Brain microvascular endothelial cell (primary cell): ENCODE measurements at regions not wholly inside any gene's neighbourhood (a gene's known extent, or its start where the extent isn't known, plus 50 kb on each side); places are given as distances from the start of the nearest gene placed in this dataset.

Experiments used
- DNase-seq: peaks from one replicate; pipeline ENCODE4 v3.0.0-alpha.2; 2020
- H3K27ac ChIP-seq: fragments of 250-450 bp; sonication (Bioruptor Pico); 2 replicates; pipeline ENCODE4 v1.5.1; 2020; ENCODE audit warnings: mild to moderate bottlenecking, moderate library complexity
- H3K27me3 ChIP-seq: fragments of 250-450 bp; sonication (Bioruptor Pico); replicated peaks from 2 replicates; pipeline ENCODE4 v1.5.1; 2020; ENCODE audit warnings: mild to moderate bottlenecking
- H3K36me3 ChIP-seq: fragments of 250-450 bp; sonication (Bioruptor Pico); replicated peaks from 2 replicates; pipeline ENCODE4 v1.5.1; 2020; ENCODE audit warnings: mild to moderate bottlenecking
- H3K4me3 ChIP-seq: 2 replicates; pipeline ENCODE4 v1.5.1; 2011; ENCODE audit warnings: low read depth, mild to moderate bottlenecking, control low read depth, low read length, moderate library complexity
- CTCF ChIP-seq: IDR thresholded peaks from 2 replicates; pipeline ENCODE4 v1.5.1; 2011; ENCODE audit warnings: low read depth, mild to moderate bottlenecking, moderate library complexity, low read length, control low read depth, inconsistent platforms; ENCODE audit errors: missing control alignments
- in situ Hi-C: cut with HindIII; loops from 2 replicates; pipeline ENCODE4 v1.10.0; 2017; ENCODE audit warnings: low sequenced_read_pairs, low pct_ligation_motif_present

DNA sequence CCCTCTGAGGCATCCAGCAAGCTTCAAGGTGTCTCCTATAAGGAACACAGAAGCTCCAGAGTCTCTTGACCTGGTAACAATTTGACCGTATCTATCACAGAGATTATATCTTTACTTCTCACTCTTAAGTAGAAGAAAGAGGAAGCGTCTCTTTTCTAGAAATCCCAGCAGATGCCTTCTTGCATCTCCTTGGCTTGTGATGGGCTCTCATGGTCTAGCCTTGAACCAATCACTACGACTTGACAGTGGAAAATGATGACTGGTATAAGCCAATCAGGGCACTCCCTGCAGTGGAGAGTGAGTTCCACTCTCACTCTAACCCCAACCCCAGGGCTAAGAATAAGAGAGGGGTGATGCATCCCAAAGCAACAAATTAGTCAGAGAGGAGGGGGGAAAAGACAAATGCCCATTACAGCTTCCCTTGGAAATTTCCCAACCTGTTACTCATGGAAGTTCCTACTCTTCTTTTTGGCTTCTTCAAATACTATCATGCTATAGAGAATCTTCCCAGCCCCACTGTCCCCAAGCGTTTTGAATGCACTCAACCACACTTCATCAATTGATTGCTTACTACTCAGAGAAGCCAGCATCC, 293.5 kb downstream of the MN1 start:
- Histone ChIP-seq H3K4me3 (no peak overlapping the region), H3K36me3 (no peaks in the 10 kb centered on the region), H3K27ac (no peak overlapping the region), H3K27me3 (no peaks in the 10 kb centered on the region)
- in situ Hi-C loops, result no loop called here
- no peak for DNase-seq
- no peak for TF ChIP-seq CTCF

DNA sequence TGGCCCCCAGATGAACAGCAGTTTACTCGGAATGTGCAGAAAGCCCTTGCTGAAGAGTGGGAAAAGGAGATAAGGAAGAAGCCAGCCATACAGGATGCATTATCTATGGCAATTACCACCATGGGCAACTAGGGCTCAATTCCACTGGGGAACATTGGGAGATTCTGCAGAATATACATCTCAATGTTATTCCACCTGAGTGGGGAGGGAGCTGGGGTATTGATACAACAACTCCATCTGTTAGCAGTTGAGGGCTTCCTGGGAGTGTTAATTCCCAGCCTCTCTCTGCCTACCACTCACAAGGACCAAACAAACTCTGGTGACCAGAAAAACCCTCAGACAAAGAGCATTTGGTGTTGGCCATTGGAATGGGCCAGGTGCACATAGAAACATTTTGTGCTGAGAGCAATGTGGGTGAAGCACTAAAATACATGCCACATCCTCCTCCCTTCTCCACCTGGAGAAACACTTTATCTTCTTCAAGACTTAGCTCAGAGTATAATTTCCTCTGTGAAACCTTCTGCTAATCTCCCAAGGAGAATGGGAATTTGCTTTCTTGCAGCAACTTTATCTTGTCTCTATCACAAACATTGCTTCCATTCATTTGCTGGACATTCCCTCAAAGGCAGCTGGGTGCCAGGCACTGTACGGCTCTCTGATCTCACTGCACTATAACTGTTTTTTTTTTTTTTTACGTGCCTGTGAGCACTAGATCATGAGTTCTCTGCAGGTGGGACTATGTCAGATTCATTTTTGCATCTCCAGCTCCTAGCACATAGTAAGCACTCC, 292.2 kb downstream of the MN1 start:
- H3K27ac ChIP-seq, result no peak overlapping the region
- DNase-seq, result no peak
- in situ Hi-C loops, result no loop called here
- H3K27me3 ChIP-seq, result no peaks in the 10 kb centered on the region
- no peaks in the 10 kb centered on the region for H3K36me3 ChIP-seq
- no peak overlapping the region for H3K4me3 ChIP-seq
- TF ChIP-seq CTCF, result no peak

DNA sequence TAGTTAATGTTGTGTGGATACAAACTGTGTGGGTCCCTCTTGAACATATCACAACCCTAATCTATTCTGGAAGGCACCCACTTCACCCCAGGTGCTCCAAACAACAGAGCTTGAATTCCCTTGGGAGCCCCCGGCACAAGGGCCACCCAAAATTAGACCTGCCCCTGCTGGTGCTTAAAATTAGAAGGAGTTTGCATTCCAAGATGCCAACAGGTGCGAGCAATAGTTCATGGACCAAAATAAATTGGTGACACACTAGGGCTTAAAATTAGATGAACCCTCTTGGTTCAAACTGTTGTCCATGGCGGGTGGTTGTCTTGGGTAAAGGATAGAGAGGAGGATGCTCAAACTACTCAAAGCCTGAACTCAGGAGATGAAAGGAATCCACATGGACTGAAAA, 291.5 kb downstream of the MN1 start:
- in situ Hi-C loops, result no loop called here
- DNase-seq, result no peak
- H3K36me3 ChIP-seq, result no peaks in the 10 kb centered on the region
- TF ChIP-seq CTCF, result no peak
- H3K4me3 ChIP-seq, result no peak overlapping the region
- H3K27ac ChIP-seq, result no peak overlapping the region
- H3K27me3 ChIP-seq, result no peaks in the 10 kb centered on the region

DNA sequence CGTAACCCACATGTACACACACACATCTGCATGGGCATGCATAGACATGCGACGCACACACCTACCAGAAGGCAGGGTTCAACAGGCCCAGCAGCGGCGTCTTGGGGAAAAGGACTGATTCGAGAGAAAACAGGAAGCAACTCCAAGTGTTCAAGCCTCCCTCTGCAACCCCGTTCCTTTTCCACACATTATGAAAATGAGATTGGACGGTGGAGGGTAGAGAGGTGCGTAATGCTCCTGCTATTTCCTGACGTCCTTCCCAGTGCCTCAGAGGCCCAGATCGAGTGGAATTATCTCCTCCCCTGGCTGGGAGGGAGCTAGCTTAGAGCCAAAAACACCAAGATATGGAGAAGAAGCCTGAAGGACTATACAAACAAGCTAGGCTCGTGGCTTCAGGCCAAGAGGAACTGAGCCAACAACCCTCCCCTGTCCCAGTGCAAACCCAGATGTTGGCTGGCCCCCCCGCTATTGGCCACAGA, 289.2 kb downstream of the MN1 start:
- H3K36me3 ChIP-seq, result no peaks in the 10 kb centered on the region
- no peaks in the 10 kb centered on the region for H3K27me3 ChIP-seq
- H3K4me3 ChIP-seq, result no peak overlapping the region
- peak; percentile 97 for DNase-seq
- H3K27ac ChIP-seq, result peak overlapping the region; percentile 49
- in situ Hi-C loops, result no loop called here
- no peak for TF ChIP-seq CTCF

DNA sequence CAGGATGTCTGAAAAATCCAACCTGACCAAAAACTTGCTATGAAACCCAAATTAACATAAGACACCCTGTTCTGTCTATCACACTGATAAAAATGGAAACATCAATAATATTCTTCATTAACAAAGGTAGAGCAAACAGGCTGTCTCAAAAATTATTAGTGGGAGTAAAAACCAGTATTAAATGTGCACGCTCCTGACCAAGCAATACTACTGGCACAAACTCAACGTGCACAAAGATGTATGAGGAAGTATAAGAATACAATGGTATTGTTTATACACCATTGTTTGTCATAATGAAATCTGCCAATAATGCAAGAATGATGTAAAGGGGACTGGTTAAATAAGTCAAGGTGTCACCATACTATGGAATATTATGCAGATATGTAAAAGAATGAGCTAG, 288.5 kb downstream of the MN1 start:
- in situ Hi-C loops, result no loop called here
- no peak for TF ChIP-seq CTCF
- H3K4me3 ChIP-seq, result no peak overlapping the region
- H3K36me3 ChIP-seq, result no peaks in the 10 kb centered on the region
- DNase-seq, result no peak
- no peak overlapping the region for H3K27ac ChIP-seq
- H3K27me3 ChIP-seq, result no peaks in the 10 kb centered on the region
